ENCODE measurements at regions not wholly inside any gene's neighbourhood (a gene's known extent, or its start where the extent isn't known, plus 50 kb on each side); places are given as distances from the start of the nearest gene placed in this dataset.

DNA sequence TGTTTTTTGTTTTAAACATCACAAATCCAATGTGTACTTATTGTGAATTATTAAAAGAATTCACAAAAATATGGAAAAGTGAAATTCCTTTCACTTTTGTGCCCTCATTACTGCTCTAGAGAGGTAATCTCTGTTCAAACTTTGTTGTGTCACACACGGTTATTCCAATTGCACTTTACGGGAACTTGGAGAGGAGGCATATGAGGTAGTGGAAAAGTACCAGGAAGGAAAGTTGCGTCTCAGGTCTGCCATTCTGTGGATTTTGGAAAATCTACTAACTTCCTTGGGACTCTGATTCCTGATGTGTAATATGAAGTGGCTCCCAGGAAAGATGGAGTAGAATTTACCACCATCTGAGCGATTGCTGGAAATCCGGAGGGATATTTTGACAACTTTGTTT is 90.9 kb upstream of the DCN start:
- no peaks in the 10 kb centered on the region for H3K79me2 ChIP-seq (ENCODE audit: low read length)
- intact Hi-C loops (cut with micrococcal nuclease): no loop called here
- H3K27me3 ChIP-seq (ENCODE audit: low read length): peaks cover 15% of the 10 kb centered on the region; the same call in 1 of the 2 replicates
- no peaks in the 10 kb centered on the region for H3K4me1 ChIP-seq (ENCODE audit: insufficient read depth, low read length)
- H2AFZ ChIP-seq (ENCODE audit: low read length): no peak overlapping the region
- H3K4me2 ChIP-seq (ENCODE audit: low read length): no peak overlapping the region
- H3K27ac ChIP-seq (ENCODE audit: low read length): no peak overlapping the region
- no peaks in the 10 kb centered on the region for H3F3A ChIP-seq (ENCODE audit: low read length, unreplicated experiment)
- no peak overlapping the region for H3K4me3 ChIP-seq (ENCODE audit: low read length)
- no peaks in the 10 kb centered on the region for H4K20me1 ChIP-seq (ENCODE audit: low read length)
- no TSS peak for BruUV-seq (replicated peaks)
- ATAC-seq (no peak), DNase-seq (no peak)
- CTCF ChIA-PET: no interaction called here
- POLR2A ChIA-PET (ENCODE audit: unreplicated experiment): no interaction called here
- no peak overlapping the region for H3K9ac ChIP-seq (ENCODE audit: low read length)
- H3K36me3 ChIP-seq (ENCODE audit: low read depth, low read length): no peaks in the 10 kb centered on the region
- no peak for TF ChIP-seq EZH2 (IDR thresholded peaks at IDR 0.05; ENCODE audit: low read length, unreplicated experiment)
- TF ChIP-seq EZH2phosphoT487 (IDR thresholded peaks at IDR 0.05; ENCODE audit: borderline replicate concordance, low read length): no peak
- TF ChIP-seq, protein P1, sequence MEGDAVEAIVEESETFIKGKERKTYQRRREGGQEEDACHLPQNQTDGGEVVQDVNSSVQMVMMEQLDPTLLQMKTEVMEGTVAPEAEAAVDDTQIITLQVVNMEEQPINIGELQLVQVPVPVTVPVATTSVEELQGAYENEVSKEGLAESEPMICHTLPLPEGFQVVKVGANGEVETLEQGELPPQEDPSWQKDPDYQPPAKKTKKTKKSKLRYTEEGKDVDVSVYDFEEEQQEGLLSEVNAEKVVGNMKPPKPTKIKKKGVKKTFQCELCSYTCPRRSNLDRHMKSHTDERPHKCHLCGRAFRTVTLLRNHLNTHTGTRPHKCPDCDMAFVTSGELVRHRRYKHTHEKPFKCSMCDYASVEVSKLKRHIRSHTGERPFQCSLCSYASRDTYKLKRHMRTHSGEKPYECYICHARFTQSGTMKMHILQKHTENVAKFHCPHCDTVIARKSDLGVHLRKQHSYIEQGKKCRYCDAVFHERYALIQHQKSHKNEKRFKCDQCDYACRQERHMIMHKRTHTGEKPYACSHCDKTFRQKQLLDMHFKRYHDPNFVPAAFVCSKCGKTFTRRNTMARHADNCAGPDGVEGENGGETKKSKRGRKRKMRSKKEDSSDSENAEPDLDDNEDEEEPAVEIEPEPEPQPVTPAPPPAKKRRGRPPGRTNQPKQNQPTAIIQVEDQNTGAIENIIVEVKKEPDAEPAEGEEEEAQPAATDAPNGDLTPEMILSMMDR (conservative IDR thresholded peaks at IDR 0.05; ENCODE audit: low read depth, low read length): no peak
- H3K9me2 ChIP-seq (replicated peaks; ENCODE audit: low read length): no peaks in the 10 kb centered on the region
- no peaks in the 10 kb centered on the region for H3K9me3 ChIP-seq (ENCODE audit: low read length)

DNA sequence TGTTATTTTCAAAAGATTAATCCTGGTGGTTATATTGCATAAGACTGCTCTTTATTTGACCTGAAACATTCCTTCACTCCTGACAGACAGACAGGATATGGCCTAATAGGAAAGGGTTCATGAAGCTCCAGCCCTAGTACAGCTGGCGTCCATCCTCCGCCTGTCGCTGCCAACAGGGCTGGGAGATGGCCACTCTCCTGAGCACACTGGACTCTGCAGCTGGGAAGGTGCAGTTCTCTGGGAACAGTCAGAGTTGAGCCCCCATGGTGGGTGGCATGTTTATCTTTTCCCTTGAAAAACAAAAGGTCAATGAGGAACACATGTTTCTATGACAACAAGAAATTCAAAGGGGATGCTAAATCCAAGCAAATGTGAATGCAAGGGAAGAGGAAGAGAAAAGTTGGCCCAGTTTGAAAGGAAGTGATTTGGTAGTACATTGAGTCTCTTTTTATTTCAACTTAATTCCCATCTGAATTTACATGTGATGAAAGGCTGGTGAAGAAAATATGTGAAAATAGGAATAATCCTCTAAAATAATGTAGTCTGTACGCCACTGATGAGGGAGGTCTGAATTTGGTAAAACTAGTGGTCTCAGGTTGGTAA is 89.9 kb upstream of the DCN start:
- BruUV-seq (replicated peaks): no TSS peak
- no peak overlapping the region for H3K4me2 ChIP-seq (ENCODE audit: low read length)
- H3F3A ChIP-seq (ENCODE audit: low read length, unreplicated experiment): no peaks in the 10 kb centered on the region
- H3K9me2 ChIP-seq (replicated peaks; ENCODE audit: low read length): no peaks in the 10 kb centered on the region
- ChIA-PET POLR2A (ENCODE audit: unreplicated experiment) (no interaction called here), CTCF (no interaction called here)
- no peak for ATAC-seq
- intact Hi-C loops (cut with micrococcal nuclease): no loop called here
- no peaks in the 10 kb centered on the region for H3K79me2 ChIP-seq (ENCODE audit: low read length)
- H3K36me3 ChIP-seq (ENCODE audit: low read depth, low read length): no peaks in the 10 kb centered on the region
- peaks cover 11% of the 10 kb centered on the region; the same call in 1 of the 2 replicates for H3K27me3 ChIP-seq (ENCODE audit: low read length)
- TF ChIP-seq, protein P1 (conservative IDR thresholded peaks at IDR 0.05; ENCODE audit: low read depth, low read length): no peak
- TF ChIP-seq EZH2 (IDR thresholded peaks at IDR 0.05; ENCODE audit: low read length, unreplicated experiment): no peak
- TF ChIP-seq EZH2phosphoT487 (IDR thresholded peaks at IDR 0.05; ENCODE audit: borderline replicate concordance, low read length): no peak
- H4K20me1 ChIP-seq (ENCODE audit: low read length): no peaks in the 10 kb centered on the region
- H3K4me3 ChIP-seq (ENCODE audit: low read length): no peak overlapping the region
- H3K9me3 ChIP-seq (ENCODE audit: low read length): no peaks in the 10 kb centered on the region
- H3K9ac ChIP-seq (ENCODE audit: low read length): no peak overlapping the region
- no peaks in the 10 kb centered on the region for H3K4me1 ChIP-seq (ENCODE audit: insufficient read depth, low read length)
- H3K27ac ChIP-seq (ENCODE audit: low read length): no peak overlapping the region
- no peak for DNase-seq
- no peak overlapping the region for H2AFZ ChIP-seq (ENCODE audit: low read length)

DNA sequence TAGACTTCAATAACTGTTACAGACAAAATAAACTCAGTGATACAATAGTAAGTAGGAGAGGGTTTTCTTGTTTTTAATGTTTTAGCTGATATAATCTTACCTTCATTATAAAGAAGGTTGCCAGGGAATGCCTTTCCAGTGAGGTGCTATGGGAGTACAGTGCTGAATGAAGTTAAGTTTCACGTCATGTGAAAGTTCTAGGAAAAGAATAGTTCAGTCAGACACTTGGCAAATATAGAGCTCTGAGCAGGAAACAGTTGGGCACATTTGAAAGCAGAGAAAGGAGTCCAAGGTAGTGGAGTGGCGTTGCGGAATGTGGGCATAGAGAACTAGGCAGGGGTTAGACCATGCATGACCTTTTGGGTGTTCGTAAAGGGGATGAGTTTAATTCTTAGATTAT is 88.6 kb upstream of the DCN start:
- no TSS peak for BruUV-seq (replicated peaks)
- POLR2A ChIA-PET (ENCODE audit: unreplicated experiment): no interaction called here
- H3K9me2 ChIP-seq (replicated peaks; ENCODE audit: low read length): no peaks in the 10 kb centered on the region
- no peak overlapping the region for H3K27ac ChIP-seq (ENCODE audit: low read length)
- H4K20me1 ChIP-seq (ENCODE audit: low read length): no peaks in the 10 kb centered on the region
- no peaks in the 10 kb centered on the region for H3F3A ChIP-seq (ENCODE audit: low read length, unreplicated experiment)
- no peaks in the 10 kb centered on the region for H3K9me3 ChIP-seq (ENCODE audit: low read length)
- no peak overlapping the region for H3K4me2 ChIP-seq (ENCODE audit: low read length)
- no peak overlapping the region for H3K9ac ChIP-seq (ENCODE audit: low read length)
- no peak for DNase-seq
- intact Hi-C loops (cut with micrococcal nuclease): no loop called here
- TF ChIP-seq EZH2phosphoT487 (IDR thresholded peaks at IDR 0.05; ENCODE audit: borderline replicate concordance, low read length) (no peak), EZH2 (IDR thresholded peaks at IDR 0.05; ENCODE audit: low read length, unreplicated experiment) (no peak)
- TF ChIP-seq, protein P1 (conservative IDR thresholded peaks at IDR 0.05; ENCODE audit: low read depth, low read length): no peak
- H3K27me3 ChIP-seq (ENCODE audit: low read length): peaks cover 11% of the 10 kb centered on the region; the same call in 1 of the 2 replicates
- no peak for ATAC-seq
- H3K4me3 ChIP-seq (ENCODE audit: low read length): no peak overlapping the region
- H2AFZ ChIP-seq (ENCODE audit: low read length): no peak overlapping the region
- H3K4me1 ChIP-seq (ENCODE audit: insufficient read depth, low read length): no peaks in the 10 kb centered on the region
- CTCF ChIA-PET: no interaction called here
- H3K79me2 ChIP-seq (ENCODE audit: low read length): no peaks in the 10 kb centered on the region
- no peaks in the 10 kb centered on the region for H3K36me3 ChIP-seq (ENCODE audit: low read depth, low read length)

All from PC-3 (cell line).